HUES64 (cell line): ENCODE measurements at regions not wholly inside any gene's neighbourhood (a gene's known extent, or its start where the extent isn't known, plus 50 kb on each side); places are given as distances from the start of the nearest gene placed in this dataset.

Source experiments
- H3K27ac ChIP-seq: 2 replicates; pipeline ENCODE4 v1.7.0; 2013; ENCODE audit warnings: low read depth, low read length, inconsistent platforms
- H3K27me3 ChIP-seq: 2 replicates; pipeline ENCODE4 v1.6.1; 2013; ENCODE audit warnings: mild to moderate bottlenecking, low read length; ENCODE audit not compliant: insufficient read depth
- H3K36me3 ChIP-seq: 2 replicates; pipeline ENCODE4 v1.6.1; 2013; ENCODE audit warnings: mild to moderate bottlenecking, low read length; ENCODE audit not compliant: insufficient read depth
- H3K4me1 ChIP-seq: 2 replicates; pipeline ENCODE4 v1.6.1; 2013; ENCODE audit warnings: mild to moderate bottlenecking, low read length, moderate library complexity; ENCODE audit not compliant: insufficient read depth
- H3K4me3 ChIP-seq: 2 replicates; pipeline ENCODE4 v1.5.1; 2013; ENCODE audit warnings: mild to moderate bottlenecking, low read length, moderate library complexity
- H3K9ac ChIP-seq: 2 replicates; pipeline ENCODE4 v1.6.1; 2013; ENCODE audit warnings: mild to moderate bottlenecking, low read depth, low read length
- H3K9me3 ChIP-seq: 2 replicates; pipeline ENCODE4 v1.6.1; 2013; ENCODE audit warnings: low read depth, low read length; ENCODE audit not compliant: insufficient read depth
- WGBS: fragments of 150-250, 120-280 bp; methylation state at CpG from one replicate; pipeline ENCODE4 v1.1.7; 2013; ENCODE audit warnings: missing lambda C conversion rate; 5-methylcytosine and 5-hydroxymethylcytosine counted together

DNA sequence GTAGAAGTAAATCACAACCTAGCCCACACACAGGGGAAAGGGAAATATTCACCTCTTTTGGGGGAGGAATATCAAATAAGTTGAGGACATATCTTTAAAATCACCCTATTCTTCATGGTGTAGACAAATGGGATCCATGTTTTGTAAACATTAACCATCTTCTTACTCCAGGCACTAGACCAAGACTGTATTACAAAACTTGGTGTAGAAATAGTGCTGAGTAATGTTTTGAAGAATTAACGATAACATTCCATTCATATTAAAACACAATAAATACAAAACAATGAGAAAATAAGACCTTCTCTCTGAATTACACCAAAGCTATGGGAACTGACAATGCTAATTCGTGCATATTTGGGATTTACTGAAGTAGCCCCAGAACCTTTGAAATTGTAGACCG, 633.6 kb downstream of the BCL11B start:
- Histone ChIP-seq H3K27ac (no peak overlapping the region), H3K36me3 (no peaks in the 10 kb centered on the region), H3K9ac (no peak overlapping the region), H3K4me1 (no peaks in the 10 kb centered on the region), H3K9me3 (0 out of 2 replicates have a peak, but pooled peaks cover 7% of the 10 kb centered on the region), H3K4me3 (no peak overlapping the region), H3K27me3 (no peaks in the 10 kb centered on the region)
- over 99% methylated on average over 3 of the region's 3 CpGs for WGBS

DNA sequence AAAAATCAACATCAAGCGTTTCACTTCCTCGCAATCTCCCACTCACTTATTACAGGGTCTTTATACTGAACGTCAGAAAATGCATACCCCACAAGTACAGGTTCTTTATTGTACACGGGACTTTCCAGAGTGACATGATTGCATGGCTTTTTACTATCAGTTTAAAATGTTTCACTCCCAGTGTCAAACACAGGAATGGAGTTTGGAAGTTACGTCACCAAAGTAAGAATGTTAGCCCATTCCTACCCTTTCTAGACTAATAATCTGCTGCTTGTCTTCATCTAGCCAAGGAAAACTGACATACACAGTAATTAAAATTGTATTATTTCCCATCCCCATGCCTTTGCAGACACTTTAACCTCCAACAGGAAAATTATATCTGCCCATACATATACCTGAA, 624.2 kb downstream of the BCL11B start:
- 93% methylated on average over 5 of the region's 5 CpGs for WGBS
- no peak overlapping the region for H3K27ac ChIP-seq
- no peaks in the 10 kb centered on the region for H3K36me3 ChIP-seq
- H3K9me3 ChIP-seq, result peaks cover 9% of the 10 kb centered on the region; the same call in 1 of the 2 replicates
- H3K4me1 ChIP-seq, result peaks cover 16% of the 10 kb centered on the region
- no peak overlapping the region for H3K9ac ChIP-seq
- H3K27me3 ChIP-seq, result no peaks in the 10 kb centered on the region
- no peak overlapping the region for H3K4me3 ChIP-seq

DNA sequence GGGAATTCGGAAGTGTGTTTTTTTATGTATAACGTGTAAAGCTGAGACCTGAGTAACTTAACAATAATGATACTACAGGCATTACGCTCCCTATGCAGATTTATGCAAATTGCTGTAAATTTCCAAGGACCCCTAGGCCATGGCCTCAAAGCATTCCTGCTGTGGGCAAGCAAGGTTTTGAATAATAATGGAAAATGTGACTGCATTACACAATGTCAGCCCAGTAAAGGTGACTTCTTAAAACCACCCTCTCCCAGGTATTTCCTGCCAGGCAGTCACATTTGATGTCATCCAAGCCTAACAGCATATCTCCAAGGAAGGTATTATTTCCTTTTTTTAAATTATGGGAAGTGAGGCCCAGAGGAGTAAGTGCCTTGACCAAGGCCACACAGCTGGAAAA, 621.0 kb downstream of the BCL11B start:
- Histone ChIP-seq H3K27me3 (no peaks in the 10 kb centered on the region), H3K4me1 (peaks cover 16% of the 10 kb centered on the region), H3K9ac (no peak overlapping the region), H3K9me3 (peaks cover 7% of the 10 kb centered on the region; the same call in 1 of the 2 replicates), H3K36me3 (no peaks in the 10 kb centered on the region), H3K27ac (peak overlapping the region; percentile 56; the same call in 1 of the 2 replicates), H3K4me3 (no peak overlapping the region; the same call in 1 of the 2 replicates)
- WGBS, result 36% methylated on average over 3 of the region's 3 CpGs

DNA sequence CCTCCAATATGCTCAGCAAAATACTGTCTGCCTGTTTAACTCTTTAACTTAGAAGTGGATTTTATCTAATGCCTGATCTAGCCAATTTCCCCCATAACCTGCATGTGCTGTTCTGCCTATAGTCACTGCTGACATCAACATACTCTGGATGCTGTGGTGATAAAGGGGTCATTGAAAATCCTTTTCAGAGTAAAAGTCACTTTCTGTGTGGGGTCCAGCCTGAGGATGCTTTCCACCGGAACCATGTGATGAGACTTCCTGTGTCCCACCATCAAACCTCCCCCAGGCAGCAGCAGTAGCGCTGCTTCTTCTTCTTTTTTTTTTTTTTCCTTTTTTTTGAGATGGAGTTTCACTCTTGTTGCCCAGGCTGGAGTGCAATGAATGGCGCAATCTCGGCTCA, 607.0 kb downstream of the BCL11B start:
- Histone ChIP-seq H3K36me3 (no peaks in the 10 kb centered on the region), H3K9me3 (no peaks in the 10 kb centered on the region; the same call in 1 of the 2 replicates), H3K4me1 (no peaks in the 10 kb centered on the region; the same call in 1 of the 2 replicates), H3K27me3 (no peaks in the 10 kb centered on the region), H3K9ac (no peak overlapping the region), H3K4me3 (no peak overlapping the region), H3K27ac (no peak overlapping the region)
- WGBS, result 76% methylated on average over 4 of the region's 4 CpGs

DNA sequence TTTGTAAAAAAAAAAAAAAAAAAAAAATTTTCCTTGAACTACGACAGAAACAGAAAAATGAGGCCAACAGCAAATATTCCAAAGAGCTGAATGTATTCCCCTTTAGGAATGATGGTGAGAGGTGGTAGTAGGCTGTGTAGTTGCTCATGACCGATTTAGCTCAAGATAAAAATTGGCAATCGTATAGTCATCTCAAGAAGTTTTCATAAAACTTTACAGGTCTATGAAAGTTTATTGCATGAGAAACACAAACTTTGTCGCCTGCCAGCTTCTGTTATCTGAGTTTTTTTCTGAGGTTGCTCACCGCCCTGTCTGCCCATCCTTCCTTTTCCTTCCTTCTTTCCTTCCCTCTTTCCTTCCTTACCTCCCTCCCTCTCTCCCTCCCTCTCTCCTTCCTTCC, 605.5 kb downstream of the BCL11B start:
- Histone ChIP-seq H3K4me3 (no peak overlapping the region), H3K9ac (no peak overlapping the region), H3K4me1 (no peaks in the 10 kb centered on the region; the same call in 1 of the 2 replicates), H3K9me3 (no peaks in the 10 kb centered on the region), H3K36me3 (no peaks in the 10 kb centered on the region), H3K27me3 (no peaks in the 10 kb centered on the region), H3K27ac (no peak overlapping the region)
- 79% methylated on average over 5 of the region's 5 CpGs for WGBS

DNA sequence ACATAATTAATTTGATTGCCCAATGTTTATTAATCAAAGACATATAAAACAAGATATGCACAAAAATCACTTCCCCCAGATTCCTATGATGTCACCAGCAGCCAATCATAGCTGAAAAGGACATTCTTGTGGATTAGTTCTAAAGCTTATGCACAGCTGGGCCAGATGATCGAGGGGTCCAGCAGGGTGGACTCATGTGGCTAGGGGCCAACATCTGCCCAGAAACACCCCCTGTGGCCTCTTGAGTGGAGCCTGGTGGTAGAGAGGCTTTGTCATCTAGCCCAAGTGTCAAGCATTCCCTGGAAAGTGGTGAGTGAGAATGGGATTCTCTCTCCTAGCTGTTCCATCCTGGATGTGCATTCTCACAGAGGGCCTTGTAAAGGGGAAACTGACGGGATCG, 590.0 kb downstream of the BCL11B start:
- Histone ChIP-seq H3K27me3 (no peaks in the 10 kb centered on the region), H3K27ac (no peak overlapping the region), H3K9ac (no peak overlapping the region), H3K4me3 (no peak overlapping the region), H3K9me3 (peaks cover 12% of the 10 kb centered on the region), H3K4me1 (no peaks in the 10 kb centered on the region), H3K36me3 (no peaks in the 10 kb centered on the region)
- WGBS, result 94% methylated on average over 3 of the region's 3 CpGs

DNA sequence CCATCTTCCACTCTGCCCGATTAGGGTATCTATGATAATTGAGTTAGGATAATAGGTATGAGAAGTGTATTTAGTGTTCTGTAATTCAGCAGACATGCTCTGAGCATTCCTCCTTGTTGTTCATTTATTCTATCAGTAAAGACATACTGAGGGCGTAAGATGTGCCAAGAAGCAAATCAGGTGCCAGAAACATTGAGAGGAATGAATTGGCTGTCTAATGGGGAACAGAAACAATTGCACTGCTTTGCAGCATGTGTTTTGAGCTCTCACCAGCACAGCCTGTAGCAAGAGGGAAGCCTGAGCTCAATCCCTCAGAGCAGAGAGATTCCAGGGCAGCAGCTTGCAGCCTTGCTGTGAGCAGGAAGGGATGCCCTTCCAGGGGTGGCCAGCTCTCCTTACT, 589.3 kb downstream of the BCL11B start:
- H3K4me1 ChIP-seq, result no peaks in the 10 kb centered on the region
- no peaks in the 10 kb centered on the region for H3K27me3 ChIP-seq
- H3K4me3 ChIP-seq, result no peak overlapping the region
- H3K9me3 ChIP-seq, result peaks cover 6% of the 10 kb centered on the region
- no peaks in the 10 kb centered on the region for H3K36me3 ChIP-seq
- no peak overlapping the region for H3K27ac ChIP-seq
- no peak overlapping the region for H3K9ac ChIP-seq
- 94% methylated on average over 2 of the region's 2 CpGs for WGBS

DNA sequence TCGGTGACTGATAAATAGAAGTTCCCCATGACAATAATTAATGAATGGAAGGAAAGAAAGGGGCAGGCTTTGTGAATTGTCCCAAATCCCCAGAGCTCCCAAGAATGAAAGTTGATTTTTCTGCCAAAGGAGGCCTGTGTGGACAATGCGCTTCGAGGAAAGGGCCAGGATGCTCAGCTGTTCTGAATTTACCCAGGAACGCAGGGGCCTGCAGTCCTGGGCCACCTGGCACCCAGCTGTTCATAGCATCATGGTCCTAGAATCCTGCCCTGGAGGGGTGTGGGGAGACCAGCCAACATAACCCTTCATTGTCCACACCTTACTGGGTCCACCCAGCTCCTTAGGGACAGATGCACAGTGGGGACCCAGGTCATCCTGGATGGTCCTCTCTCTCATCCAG, 587.5 kb downstream of the BCL11B start:
- 94% methylated on average over 4 of the region's 4 CpGs for WGBS

DNA sequence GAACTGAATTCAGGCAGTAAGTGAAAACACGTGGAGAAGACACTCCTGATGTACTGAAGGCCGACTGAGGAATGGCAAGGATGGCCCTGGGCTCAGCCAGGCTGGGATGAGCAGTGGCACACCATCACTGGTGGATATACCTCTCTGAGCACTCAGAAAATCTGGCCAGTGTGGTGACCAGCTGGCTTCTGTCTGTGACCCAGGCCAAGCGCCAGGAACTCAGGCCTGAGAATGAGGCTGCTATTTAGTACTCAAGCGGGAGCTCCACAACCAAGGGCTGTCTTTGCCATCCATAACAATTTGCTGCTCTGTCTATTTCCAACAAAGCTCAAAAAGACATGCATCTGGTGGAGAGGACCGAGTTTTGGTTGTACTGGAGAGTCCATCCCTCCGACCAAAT, 586.3 kb downstream of the BCL11B start:
- Histone ChIP-seq H3K4me3 (no peak overlapping the region), H3K27ac (no peak overlapping the region), H3K27me3 (no peaks in the 10 kb centered on the region), H3K4me1 (no peaks in the 10 kb centered on the region), H3K9me3 (no peaks in the 10 kb centered on the region), H3K36me3 (no peaks in the 10 kb centered on the region), H3K9ac (no peak overlapping the region)
- WGBS, result 94% methylated on average over 6 of the region's 6 CpGs

More for the DNA sequence above, 587.5 kb downstream of the BCL11B start:
- H3K27ac ChIP-seq, result no peak overlapping the region
- no peak overlapping the region for H3K9ac ChIP-seq
- H3K4me3 ChIP-seq, result no peak overlapping the region
- no peaks in the 10 kb centered on the region for H3K36me3 ChIP-seq
- H3K27me3 ChIP-seq, result no peaks in the 10 kb centered on the region
- H3K9me3 ChIP-seq, result no peaks in the 10 kb centered on the region
- no peaks in the 10 kb centered on the region for H3K4me1 ChIP-seq

DNA sequence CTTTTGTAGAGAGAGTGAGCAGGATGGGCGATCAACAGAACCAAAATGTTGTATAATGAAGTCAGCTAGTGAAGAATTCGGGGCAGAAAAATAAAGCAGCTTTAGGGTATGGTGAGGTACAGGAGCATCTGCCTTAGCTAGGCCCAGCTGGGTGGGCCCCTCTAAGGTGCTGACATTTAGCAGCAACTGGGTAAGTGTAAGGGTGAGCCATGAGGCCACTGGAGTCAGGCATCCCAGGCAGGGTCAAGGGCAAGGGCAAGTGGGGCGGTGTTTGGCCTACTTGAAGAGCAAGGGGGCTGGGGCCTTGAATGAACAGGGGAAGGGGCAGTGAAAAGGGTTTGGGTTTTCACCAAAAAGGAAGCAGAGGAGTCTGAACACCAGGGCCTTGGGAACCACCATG, 583.6 kb downstream of the BCL11B start:
- Histone ChIP-seq H3K4me1 (no peaks in the 10 kb centered on the region), H3K27me3 (no peaks in the 10 kb centered on the region)
- 93% methylated on average over 3 of the region's 3 CpGs for WGBS

DNA sequence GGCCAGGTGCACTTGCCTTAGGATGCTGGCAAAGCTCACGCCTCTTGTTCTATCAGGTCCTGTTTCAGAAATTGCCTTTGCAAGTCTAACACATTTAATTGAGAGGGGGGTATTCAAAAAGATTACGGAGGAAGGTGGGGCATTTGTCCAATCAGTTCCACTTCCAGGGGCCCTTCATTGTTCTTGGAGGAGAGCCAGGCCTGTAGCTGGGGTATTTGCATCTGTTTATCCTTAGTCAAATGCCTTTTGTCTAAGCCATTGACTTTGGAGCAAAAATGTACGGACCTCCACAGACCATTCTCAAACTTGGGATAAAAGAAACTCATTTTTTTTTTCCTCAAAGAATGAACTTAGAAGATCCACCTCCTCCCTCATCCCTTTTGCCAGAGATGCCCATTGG, 582.0 kb downstream of the BCL11B start:
- Histone ChIP-seq H3K27ac (no peak overlapping the region), H3K9ac (no peak overlapping the region), H3K9me3 (no peaks in the 10 kb centered on the region), H3K4me3 (no peak overlapping the region), H3K4me1 (no peaks in the 10 kb centered on the region), H3K27me3 (no peaks in the 10 kb centered on the region), H3K36me3 (no peaks in the 10 kb centered on the region)
- 81% methylated on average over 3 of the region's 3 CpGs for WGBS

More for the DNA sequence above, 583.6 kb downstream of the BCL11B start:
- Histone ChIP-seq H3K9me3 (no peaks in the 10 kb centered on the region), H3K27ac (no peak overlapping the region), H3K4me3 (no peak overlapping the region), H3K9ac (no peak overlapping the region), H3K36me3 (no peaks in the 10 kb centered on the region)

DNA sequence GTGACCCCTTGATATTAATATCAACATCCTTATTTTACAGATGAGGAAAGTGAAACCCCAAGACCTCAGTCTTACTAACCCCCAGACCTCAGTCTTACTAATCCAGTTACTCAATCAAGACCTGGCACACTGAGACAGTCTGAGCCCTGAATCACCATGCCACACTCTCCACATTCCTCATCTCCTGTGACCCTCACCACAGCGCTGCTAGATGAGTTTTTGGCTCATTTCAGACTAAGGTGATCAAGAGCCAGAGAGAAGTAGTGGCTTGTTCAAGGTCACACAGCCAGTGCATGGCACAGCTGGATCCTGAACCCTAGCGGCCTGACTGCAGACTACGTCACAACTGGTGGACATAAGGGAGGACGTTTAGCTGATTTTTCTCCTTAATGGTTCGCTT, 579.2 kb downstream of the BCL11B start:
- Histone ChIP-seq H3K36me3 (no peaks in the 10 kb centered on the region), H3K4me3 (no peak overlapping the region), H3K9ac (no peak overlapping the region), H3K27me3 (no peaks in the 10 kb centered on the region), H3K27ac (no peak overlapping the region), H3K9me3 (no peaks in the 10 kb centered on the region), H3K4me1 (no peaks in the 10 kb centered on the region)
- 92% methylated on average over 5 of the region's 5 CpGs for WGBS
